Hepatocyte (in vitro differentiated cells): ENCODE measurements at regions not wholly inside any gene's neighbourhood (a gene's known extent, or its start where the extent isn't known, plus 50 kb on each side); places are given as distances from the start of the nearest gene placed in this dataset.

Experiments
- DNase-seq: peaks from one replicate; pipeline ENCODE4 v3.0.0-alpha.2; 2016; ENCODE audit warnings: low spot score
- H2AFZ ChIP-seq: fragments of 200-600 bp; sonication (generic); 2 replicates; pipeline ENCODE4 v1.6.0; 2016; ENCODE audit warnings: antibody characterized with exemption, mild to moderate bottlenecking
- H3K27ac ChIP-seq: fragments of 200-600 bp; sonication (generic); 2 replicates; pipeline ENCODE4 v1.5.1; 2016; ENCODE audit warnings: mild to moderate bottlenecking
- H3K27me3 ChIP-seq: fragments of 200-600 bp; sonication (generic); 2 replicates; pipeline ENCODE4 v1.6.1; 2016
- H3K36me3 ChIP-seq: fragments of 200-600 bp; sonication (generic); replicated peaks from 2 replicates; pipeline ENCODE4 v1.5.1; 2016; ENCODE audit warnings: low read depth; ENCODE audit not compliant: insufficient read depth
- H3K4me1 ChIP-seq: fragments of 200-600 bp; sonication (generic); 2 replicates; pipeline ENCODE4 v1.5.1; 2016; ENCODE audit warnings: mild to moderate bottlenecking, moderate library complexity; ENCODE audit not compliant: insufficient read depth
- H3K4me2 ChIP-seq: fragments of 200-600 bp; sonication (generic); 2 replicates; pipeline ENCODE4 v1.6.0; 2016
- H3K4me3 ChIP-seq: fragments of 200-600 bp; sonication (generic); 2 replicates; pipeline ENCODE4 v1.5.1; 2016; ENCODE audit warnings: mild to moderate bottlenecking
- H3K79me2 ChIP-seq: fragments of 200-600 bp; sonication (generic); 2 replicates; pipeline ENCODE4 v1.6.0; 2017; ENCODE audit warnings: mild to moderate bottlenecking
- H3K9me2 ChIP-seq: fragments of 200-600 bp; sonication (generic); replicated peaks from 2 replicates; pipeline ENCODE4 v1.6.0; 2017; ENCODE audit warnings: mild to moderate bottlenecking; ENCODE audit not compliant: insufficient read depth
- H3K9me3 ChIP-seq: fragments of 200-600 bp; sonication (generic); 2 replicates; pipeline ENCODE4 v1.5.1; 2016; ENCODE audit warnings: low read depth, mild to moderate bottlenecking
- H4K20me1 ChIP-seq: fragments of 200-600 bp; sonication (generic); 2 replicates; pipeline ENCODE4 v1.6.0; 2016; ENCODE audit warnings: mild to moderate bottlenecking; ENCODE audit not compliant: insufficient read depth, poor library complexity, severe bottlenecking
- EZH2 ChIP-seq: fragments of 200-600 bp; sonication (generic); IDR thresholded peaks from 2 replicates; pipeline ENCODE4 v1.6.1; 2016; ENCODE audit warnings: antibody characterized with exemption, mild to moderate bottlenecking, borderline replicate concordance
- EZH2phosphoT487 ChIP-seq: fragments of 200-600 bp; sonication (generic); IDR thresholded peaks from one replicate; pipeline ENCODE4 v1.6.1; 2018; ENCODE audit warnings: antibody characterized with exemption, mild to moderate bottlenecking, low read depth, moderate library complexity; ENCODE audit not compliant: unreplicated experiment, severe bottlenecking
- WGBS: methylation state at CpG from one replicate; pipeline ENCODE4 v1.1.6; 2016; ENCODE audit warnings: low lambda C conversion rate; ENCODE audit errors: missing lambda C conversion rate; 5-methylcytosine and 5-hydroxymethylcytosine counted together
- TF ChIP-seq, protein P1 (sequence below): fragments of 200-600 bp; sonication (generic); IDR thresholded peaks from 2 replicates; pipeline ENCODE4 v1.5.1; 2016; ENCODE audit warnings: antibody characterized with exemption, mild to moderate bottlenecking; ENCODE audit not compliant: poor library complexity

DNA sequence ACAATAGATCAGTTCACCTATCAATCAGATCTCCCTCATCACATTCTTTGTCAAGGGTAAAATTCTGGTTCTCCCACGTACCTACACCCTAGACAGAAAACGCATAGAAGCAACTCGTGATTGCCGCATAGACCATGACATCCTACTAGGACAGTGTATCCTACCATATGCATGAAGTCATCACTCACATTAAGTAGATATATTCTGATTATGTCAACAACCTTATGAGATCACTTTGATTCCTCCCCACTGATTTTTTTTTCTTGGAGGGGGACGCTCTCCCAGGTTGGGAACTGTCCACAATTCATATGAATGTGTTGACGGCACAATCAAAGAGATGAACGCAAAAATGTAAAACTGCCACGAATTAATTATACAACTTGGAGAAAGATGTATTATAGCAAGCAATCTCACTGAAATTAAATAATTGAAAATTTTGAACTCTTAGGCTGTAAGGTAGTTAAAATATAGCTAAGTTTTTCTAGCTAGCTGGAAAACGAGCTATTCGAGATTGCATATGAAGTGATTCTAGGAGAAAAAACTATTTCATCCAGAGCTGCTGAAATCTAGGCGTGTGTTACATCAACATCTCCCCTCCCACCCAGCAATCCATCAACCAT lies 82.5 kb upstream of the CCDC28A start:
- H3K9me2 ChIP-seq = no peaks in the 10 kb centered on the region
- no peak for DNase-seq
- WGBS = 80% methylated on average over 11 of the region's 11 CpGs
- no peaks in the 10 kb centered on the region for H4K20me1 ChIP-seq
- no peaks in the 10 kb centered on the region for H3K36me3 ChIP-seq
- H3K4me2 ChIP-seq = peak overlapping the region; percentile 85
- no peaks in the 10 kb centered on the region for H3K27me3 ChIP-seq
- peak overlapping the region; percentile 27 for H3K27ac ChIP-seq
- TF ChIP-seq, protein P1, sequence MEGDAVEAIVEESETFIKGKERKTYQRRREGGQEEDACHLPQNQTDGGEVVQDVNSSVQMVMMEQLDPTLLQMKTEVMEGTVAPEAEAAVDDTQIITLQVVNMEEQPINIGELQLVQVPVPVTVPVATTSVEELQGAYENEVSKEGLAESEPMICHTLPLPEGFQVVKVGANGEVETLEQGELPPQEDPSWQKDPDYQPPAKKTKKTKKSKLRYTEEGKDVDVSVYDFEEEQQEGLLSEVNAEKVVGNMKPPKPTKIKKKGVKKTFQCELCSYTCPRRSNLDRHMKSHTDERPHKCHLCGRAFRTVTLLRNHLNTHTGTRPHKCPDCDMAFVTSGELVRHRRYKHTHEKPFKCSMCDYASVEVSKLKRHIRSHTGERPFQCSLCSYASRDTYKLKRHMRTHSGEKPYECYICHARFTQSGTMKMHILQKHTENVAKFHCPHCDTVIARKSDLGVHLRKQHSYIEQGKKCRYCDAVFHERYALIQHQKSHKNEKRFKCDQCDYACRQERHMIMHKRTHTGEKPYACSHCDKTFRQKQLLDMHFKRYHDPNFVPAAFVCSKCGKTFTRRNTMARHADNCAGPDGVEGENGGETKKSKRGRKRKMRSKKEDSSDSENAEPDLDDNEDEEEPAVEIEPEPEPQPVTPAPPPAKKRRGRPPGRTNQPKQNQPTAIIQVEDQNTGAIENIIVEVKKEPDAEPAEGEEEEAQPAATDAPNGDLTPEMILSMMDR = no peak
- no peak overlapping the region for H2AFZ ChIP-seq
- peaks cover 33% of the 10 kb centered on the region for H3K79me2 ChIP-seq
- no peak overlapping the region for H3K4me3 ChIP-seq
- no peaks in the 10 kb centered on the region for H3K9me3 ChIP-seq
- H3K4me1 ChIP-seq = no peaks in the 10 kb centered on the region

DNA sequence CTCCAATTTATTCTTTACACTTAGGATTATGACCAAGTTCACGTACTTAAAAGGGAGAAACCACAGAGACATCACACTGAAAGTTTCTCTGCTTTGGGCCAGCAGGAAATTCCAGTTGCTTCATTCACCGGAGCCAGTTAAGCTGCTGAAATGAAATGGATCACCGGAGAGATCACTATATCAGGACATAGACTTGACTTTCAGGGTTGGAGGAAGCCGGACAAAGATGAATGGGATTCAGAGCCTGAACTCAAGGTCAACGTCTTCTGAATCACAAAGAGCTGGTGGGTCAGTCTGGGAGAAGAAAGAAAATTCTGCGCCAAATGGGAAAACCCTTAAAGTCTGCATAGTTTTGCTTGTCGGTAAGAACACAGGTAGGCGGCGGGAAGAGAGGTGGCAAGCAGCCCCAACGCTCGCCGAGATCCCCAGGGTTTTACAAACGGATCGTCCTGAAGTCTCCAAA lies 81.9 kb upstream of the CCDC28A start:
- Histone ChIP-seq H2AFZ (peak overlapping the region; percentile 87), H3K27ac (peak overlapping the region; percentile 27), H3K9me2 (no peaks in the 10 kb centered on the region), H3K4me2 (peak overlapping the region; percentile 85), H3K27me3 (no peaks in the 10 kb centered on the region), H3K36me3 (no peaks in the 10 kb centered on the region), H4K20me1 (no peaks in the 10 kb centered on the region), H3K4me1 (no peaks in the 10 kb centered on the region), H3K4me3 (peak overlapping the region; percentile 91), H3K79me2 (peaks cover 32% of the 10 kb centered on the region), H3K9me3 (no peaks in the 10 kb centered on the region)
- TF ChIP-seq, protein P1 = no peak
- TF ChIP-seq EZH2phosphoT487 = no peak
- no peak for TF ChIP-seq EZH2
- peak; percentile 51 for DNase-seq
- WGBS = 4% methylated on average over 14 of the region's 14 CpGs

DNA sequence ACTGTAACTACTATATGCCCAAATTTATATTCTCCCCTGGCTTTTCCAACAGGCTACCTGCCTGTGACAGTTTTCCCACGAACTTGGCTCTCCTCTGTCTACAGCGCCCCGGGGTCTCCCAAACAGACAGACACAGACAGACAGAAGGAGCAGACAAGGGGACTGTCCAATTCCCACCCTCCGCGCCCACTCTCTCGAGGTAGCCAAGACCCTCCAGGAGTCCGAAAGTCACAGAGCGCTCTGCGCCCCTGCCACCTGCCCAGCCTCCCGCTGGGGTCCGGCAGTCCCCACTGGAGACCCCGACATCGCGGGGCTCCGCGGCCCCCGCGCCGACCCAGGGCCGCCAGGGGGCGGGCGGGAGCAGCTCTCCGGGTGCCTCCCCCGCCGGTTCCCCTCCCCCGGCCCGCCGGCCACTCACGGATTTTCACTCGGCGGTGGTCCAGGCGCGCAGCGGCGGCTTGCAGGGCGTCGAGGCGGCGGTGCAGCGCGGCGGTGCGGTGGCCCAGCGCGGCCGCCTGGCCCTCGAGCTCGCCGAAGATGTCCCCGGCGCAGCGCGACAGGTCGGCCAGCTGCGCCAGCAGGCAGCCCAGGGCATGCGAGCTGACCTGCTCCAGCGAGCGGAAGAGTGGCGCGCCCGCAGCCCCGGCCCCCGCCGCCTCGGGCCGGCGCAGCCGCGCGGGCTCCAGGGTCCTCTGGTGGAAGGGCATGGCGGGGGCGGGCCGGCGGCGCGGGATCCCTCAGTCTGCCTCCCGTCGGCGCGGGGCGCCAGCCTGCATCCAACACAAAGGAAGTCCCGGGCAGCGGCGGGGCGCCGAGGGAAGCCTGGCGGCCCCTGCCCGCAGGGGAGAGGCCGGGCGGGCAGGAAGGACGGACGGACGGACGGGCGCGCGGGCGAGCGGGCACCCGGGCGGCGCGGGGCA lies 81.3 kb upstream of the CCDC28A start:
- no peaks in the 10 kb centered on the region for H4K20me1 ChIP-seq
- H3K4me1 ChIP-seq = no peaks in the 10 kb centered on the region
- peak overlapping the region; percentile 91 for H3K4me3 ChIP-seq
- peaks cover 26% of the 10 kb centered on the region for H3K79me2 ChIP-seq
- no peaks in the 10 kb centered on the region for H3K27me3 ChIP-seq
- WGBS = under 1% methylated on average over 43 of the region's 103 CpGs
- TF ChIP-seq, protein P1 = peak; percentile 89
- no peak for TF ChIP-seq EZH2
- H3K27ac ChIP-seq = peak overlapping the region; percentile 89
- H2AFZ ChIP-seq = peak overlapping the region; percentile 87
- DNase-seq = peak; percentile 89
- H3K9me2 ChIP-seq = no peaks in the 10 kb centered on the region
- no peaks in the 10 kb centered on the region for H3K9me3 ChIP-seq
- H3K36me3 ChIP-seq = no peaks in the 10 kb centered on the region
- H3K4me2 ChIP-seq = peak overlapping the region; percentile 85
